RWPE2 (cell line): ENCODE measurements at regions not wholly inside any gene's neighbourhood (a gene's known extent, or its start where the extent isn't known, plus 50 kb on each side); places are given as distances from the start of the nearest gene placed in this dataset.
"Not testable (repeated sequence)": the region's sequence is repeated elsewhere in the genome, so short reads cannot be mapped to it uniquely, and the experiment has no call there.

Experiments
- ATAC-seq: fragments of 200-7000 bp; cut with Tn5 transposase; 3 replicates; pipeline ENCODE4 v1.9.1; 2021; ENCODE audit warnings: low read depth
- DNase-seq: peaks from one replicate; pipeline ENCODE4 v3.0.0-alpha.2; 2020; ENCODE audit warnings: low spot score
- H3K27ac ChIP-seq: fragments of 450-650 bp; 2 replicates; pipeline ENCODE4 v1.5.1; 2017; ENCODE audit warnings: mild to moderate bottlenecking; ENCODE audit not compliant: poor library complexity, severe bottlenecking
- H3K27me3 ChIP-seq: fragments of 250-450 bp; sonication (Bioruptor Pico); 2 replicates; pipeline ENCODE4 v1.5.1; 2021; ENCODE audit warnings: mild to moderate bottlenecking, moderate library complexity; ENCODE audit not compliant: insufficient read depth, poor library complexity, severe bottlenecking
- H3K36me3 ChIP-seq: fragments of 250-450 bp; sonication (Bioruptor Pico); 2 replicates; pipeline ENCODE4 v1.5.1; 2020; ENCODE audit warnings: low read depth, mild to moderate bottlenecking, moderate library complexity
- H3K4me1 ChIP-seq: fragments of 250-450 bp; sonication (Bioruptor Pico); 2 replicates; pipeline ENCODE4 v1.5.1; 2021; ENCODE audit warnings: mild to moderate bottlenecking, moderate library complexity; ENCODE audit not compliant: insufficient read depth, poor library complexity, severe bottlenecking
- H3K4me3 ChIP-seq: fragments of 250-450 bp; sonication (Bioruptor Pico); 2 replicates; pipeline ENCODE4 v1.5.1; 2021; ENCODE audit warnings: mild to moderate bottlenecking, moderate library complexity; ENCODE audit not compliant: severe bottlenecking
- H3K9me3 ChIP-seq: fragments of 250-450 bp; sonication (Bioruptor Pico); 2 replicates; pipeline ENCODE4 v1.5.1; 2021; ENCODE audit warnings: mild to moderate bottlenecking, moderate library complexity; ENCODE audit not compliant: severe bottlenecking
- CTCF ChIP-seq: fragments of 450-650 bp; IDR thresholded peaks from one replicate; pipeline ENCODE4 v1.5.1; 2017; ENCODE audit warnings: mild to moderate bottlenecking, moderate library complexity; ENCODE audit not compliant: poor library complexity, severe bottlenecking

- Histone ChIP-seq H3K4me3 (no peak overlapping the region), H3K9me3 (no peaks in the 10 kb centered on the region), H3K36me3 (no peaks in the 10 kb centered on the region), H3K27ac (no peak overlapping the region), H3K4me1 (no peaks in the 10 kb centered on the region), H3K27me3 (no peaks in the 10 kb centered on the region)
- no peak for DNase-seq
- TF ChIP-seq CTCF: no peak
- no peak for ATAC-seq
Observed at GRCh38 chr6:133786016-133786415, 102.9 kb upstream of the TCF21 start.

GRCh38 chr6:133787122-133787521 is 101.8 kb upstream of the TCF21 start:
- DNase-seq (no peak), ATAC-seq (no peak)
- H3K27ac ChIP-seq: no peak overlapping the region
- H3K4me1 ChIP-seq: no peaks in the 10 kb centered on the region
- no peaks in the 10 kb centered on the region for H3K36me3 ChIP-seq
- TF ChIP-seq CTCF: no peak
- H3K4me3 ChIP-seq: no peak overlapping the region
- H3K27me3 ChIP-seq: no peaks in the 10 kb centered on the region
- H3K9me3 ChIP-seq: no peaks in the 10 kb centered on the region

- TF ChIP-seq CTCF: no peak
- ATAC-seq (no peak), DNase-seq (no peak)
- Histone ChIP-seq H3K27me3 (no peaks in the 10 kb centered on the region), H3K4me1 (no peaks in the 10 kb centered on the region), H3K4me3 (no peak overlapping the region), H3K9me3 (no peaks in the 10 kb centered on the region), H3K36me3 (no peaks in the 10 kb centered on the region), H3K27ac (no peak overlapping the region)
Observed at GRCh38 chr6:133787859-133788505, 100.9 kb upstream of the TCF21 start.

GRCh38 chr6:133788556-133788955 is 100.4 kb upstream of the TCF21 start:
- H3K36me3 ChIP-seq: no peaks in the 10 kb centered on the region
- TF ChIP-seq CTCF: no peak
- H3K9me3 ChIP-seq: no peaks in the 10 kb centered on the region
- ATAC-seq (no peak), DNase-seq (no peak)
- no peak overlapping the region for H3K4me3 ChIP-seq
- no peaks in the 10 kb centered on the region for H3K4me1 ChIP-seq
- no peaks in the 10 kb centered on the region for H3K27me3 ChIP-seq
- H3K27ac ChIP-seq: no peak overlapping the region

GRCh38 chr6:133789449-133789848 is 99.5 kb upstream of the TCF21 start:
- H3K36me3 ChIP-seq, DNase-seq, H3K4me3 ChIP-seq, ATAC-seq, H3K27me3 ChIP-seq, H3K27ac ChIP-seq, H3K9me3 ChIP-seq, H3K4me1 ChIP-seq: not testable (repeated sequence)

- H3K4me3 ChIP-seq, H3K4me1 ChIP-seq, H3K27ac ChIP-seq, ATAC-seq, H3K27me3 ChIP-seq, H3K36me3 ChIP-seq, H3K9me3 ChIP-seq, DNase-seq: not testable (repeated sequence)
Observed at GRCh38 chr6:133790756-133791155, 98.2 kb upstream of the TCF21 start.

GRCh38 chr6:133795051-133795450 is 93.9 kb upstream of the TCF21 start:
- not testable (repeated sequence) for H3K4me1 ChIP-seq, H3K27ac ChIP-seq, H3K4me3 ChIP-seq, H3K36me3 ChIP-seq, ATAC-seq, H3K27me3 ChIP-seq, H3K9me3 ChIP-seq, DNase-seq
